Peyer's patch (tissue), 4 donors: ENCODE measurements at regions not wholly inside any gene's neighbourhood (a gene's known extent, or its start where the extent isn't known, plus 50 kb on each side); places are given as distances from the start of the nearest gene placed in this dataset.

Experiments used
- CTCF ChIP-seq, 6 experiments: fragments of 450-650 bp in 4 of 6; fragments of 200-600 bp in 2 of 6; sonication (generic) in 1 of 6; IDR thresholded peaks; one replicate each; pipeline ENCODE4 v1.5.1; 2017 to 2019; ENCODE audit warnings: antibody characterized with exemption in 6 of 6, mild to moderate bottlenecking in 3 of 6, moderate library complexity in 1 of 6
- POLR2A ChIP-seq, 2 donors: fragments of 450-650 bp; IDR thresholded peaks; one replicate each; pipeline ENCODE4 v1.5.1; 2017; ENCODE audit warnings: antibody characterized with exemption in 2 of 2, mild to moderate bottlenecking in 2 of 2, moderate library complexity in 2 of 2

- TF ChIP-seq CTCF (IDR thresholded peaks at IDR 0.05) (no peak), POLR2A (IDR thresholded peaks at IDR 0.05) (no peak)
These were observed 66.2 kb upstream of the PTGR2 start for GRCh38 chr14:73785336-73785833.
